OCI-LY7 (cell line): ENCODE measurements at regions not wholly inside any gene's neighbourhood (a gene's known extent, or its start where the extent isn't known, plus 50 kb on each side); places are given as distances from the start of the nearest gene placed in this dataset.

Source experiments
- BruUV-seq: library from RNA; stranded (reverse); fragments of 400-500 nt; replicated peaks from 2 replicates; lab custom pipeline; 2021; lab: Mats Ljungman, UMichigan
- CTCF ChIA-PET: fragments of 300-600 bp; sonication (Branson Sonifier 250); formaldehyde crosslinking; loops from one replicate; lab custom pipeline; 2022; ENCODE audit warnings: antibody characterized with exemption; ENCODE audit not compliant: unreplicated experiment; lab: Charles Lee
- POLR2A ChIA-PET: fragments of 300-600 bp; sonication (Branson Sonifier 250); formaldehyde crosslinking; loops from one replicate; lab custom pipeline; 2022; ENCODE audit warnings: antibody characterized with exemption; lab: Charles Lee
- DNase-seq: peaks from one replicate; pipeline ENCODE4 v3.0.0-alpha.2; 2015; ENCODE audit warnings: low spot score
- H2AFZ ChIP-seq: fragments of 200-600 bp; sonication (generic), shearing (Covaris generic); 2 replicates; pipeline ENCODE4 v1.6.1; 2014; ENCODE audit warnings: mild to moderate bottlenecking, antibody characterized with exemption, low read length, moderate library complexity
- H3K27ac ChIP-seq: fragments of 200-600 bp; sonication (generic); 2 replicates; pipeline ENCODE4 v1.5.1; 2014; ENCODE audit warnings: mixed run types, low read depth, mild to moderate bottlenecking, moderate library complexity, low read length, inconsistent platforms; ENCODE audit not compliant: poor library complexity, severe bottlenecking
- H3K36me3 ChIP-seq: fragments of 200-600 bp; sonication (generic); 2 replicates; pipeline ENCODE4 v1.6.1; 2014; ENCODE audit warnings: mild to moderate bottlenecking, antibody characterized with exemption, low read length, moderate library complexity, mixed read lengths; ENCODE audit not compliant: insufficient read depth
- H3K4me1 ChIP-seq: fragments of 200-600 bp; sonication (generic); 2 replicates; pipeline ENCODE4 v1.5.1; 2014; ENCODE audit warnings: mild to moderate bottlenecking, low read length; ENCODE audit not compliant: insufficient read depth, poor library complexity, severe bottlenecking
- H3K4me2 ChIP-seq: fragments of 200-600 bp; sonication (generic); 2 replicates; pipeline ENCODE4 v1.6.1; 2014; ENCODE audit warnings: mild to moderate bottlenecking, low read length
- H3K4me3 ChIP-seq: fragments of 200-600 bp; sonication (generic); 2 replicates; pipeline ENCODE4 v1.5.1; 2014; ENCODE audit warnings: mild to moderate bottlenecking, low read depth, low read length; ENCODE audit not compliant: poor library complexity, severe bottlenecking
- H3K79me2 ChIP-seq: fragments of 200-600 bp; sonication (generic); 2 replicates; pipeline ENCODE4 v1.6.1; 2016; ENCODE audit warnings: low read depth, mild to moderate bottlenecking, low read length, moderate library complexity, mixed read lengths; ENCODE audit not compliant: insufficient read depth
- H3K9me2 ChIP-seq: fragments of 200-600 bp; sonication (generic); 2 replicates; pipeline ENCODE4 v1.6.1; 2016; ENCODE audit warnings: mild to moderate bottlenecking, low read length, mixed read lengths; ENCODE audit not compliant: insufficient read depth
- H3K9me3 ChIP-seq: fragments of 200-600 bp; sonication (generic); 2 replicates; pipeline ENCODE4 v1.6.1; 2014; ENCODE audit warnings: mild to moderate bottlenecking, mixed run types, low read length, mixed read lengths
- H4K20me1 ChIP-seq: fragments of 200-600 bp; sonication (generic); 2 replicates; pipeline ENCODE4 v1.6.1; 2014; ENCODE audit warnings: mild to moderate bottlenecking, antibody characterized with exemption, low read length, moderate library complexity, mixed read lengths; ENCODE audit not compliant: insufficient read depth
- CTCF ChIP-seq: fragments of 200-600 bp; sonication (generic); conservative IDR thresholded peaks from 2 replicates; pipeline ENCODE4 v1.5.1; 2014; ENCODE audit warnings: mild to moderate bottlenecking, antibody characterized with exemption, low read length, moderate library complexity, mixed read lengths
- EZH2phosphoT487 ChIP-seq: fragments of 200-600 bp; sonication (generic); IDR thresholded peaks from 2 replicates; pipeline ENCODE4 v1.6.1; 2018; ENCODE audit warnings: low read depth, borderline replicate concordance, mild to moderate bottlenecking, mixed run types, antibody characterized with exemption, low read length, moderate library complexity, mixed read lengths
- intact Hi-C: fragments of 100-400 bp; cut with micrococcal nuclease; formaldehyde crosslinking; loops from one replicate; pipeline ENCODE4 v1.10.0; 2022; ENCODE audit not compliant: unreplicated experiment

GRCh38 chr14:34090451-34090850, 139.6 kb upstream of the EGLN3 start:
- no peaks in the 10 kb centered on the region for H3K9me3 ChIP-seq
- no TSS peak for BruUV-seq
- no peak for DNase-seq
- intact Hi-C loops = no loop called here
- ChIA-PET CTCF (no interaction called here), POLR2A (no interaction called here)
- no peaks in the 10 kb centered on the region for H3K36me3 ChIP-seq
- no peaks in the 10 kb centered on the region for H3K79me2 ChIP-seq
- no peaks in the 10 kb centered on the region for H4K20me1 ChIP-seq
- H3K27ac ChIP-seq = no peak overlapping the region
- H3K4me1 ChIP-seq = no peaks in the 10 kb centered on the region
- no peaks in the 10 kb centered on the region for H3K9me2 ChIP-seq
- H2AFZ ChIP-seq = no peak overlapping the region
- TF ChIP-seq CTCF (no peak), EZH2phosphoT487 (no peak)
- H3K4me3 ChIP-seq = no peak overlapping the region
- H3K4me2 ChIP-seq = no peak overlapping the region

GRCh38 chr14:34088914-34089313, 138.0 kb upstream of the EGLN3 start:
- Histone ChIP-seq H3K4me1 (no peaks in the 10 kb centered on the region), H3K27ac (no peak overlapping the region), H3K9me2 (no peaks in the 10 kb centered on the region), H3K36me3 (no peaks in the 10 kb centered on the region), H4K20me1 (no peaks in the 10 kb centered on the region), H3K4me3 (no peak overlapping the region), H3K79me2 (no peaks in the 10 kb centered on the region), H3K4me2 (no peak overlapping the region), H3K9me3 (no peaks in the 10 kb centered on the region), H2AFZ (no peak overlapping the region)
- intact Hi-C loops = no loop called here
- no peak for TF ChIP-seq EZH2phosphoT487
- no peak for TF ChIP-seq CTCF
- ChIA-PET CTCF (no interaction called here), POLR2A (no interaction called here)
- no TSS peak for BruUV-seq
- no peak for DNase-seq

- CTCF ChIA-PET = interaction anchor here (0.6 kb wide), 1 partner anchor 244 kb away, joined by 3 read pairs; no protein-coding TSS in a partner anchor
- DNase-seq = no peak
- BruUV-seq = no TSS peak
- TF ChIP-seq EZH2phosphoT487 (no peak), CTCF (no peak)
- H3K9me2 ChIP-seq = no peaks in the 10 kb centered on the region
- POLR2A ChIA-PET = no interaction called here
- no peaks in the 10 kb centered on the region for H3K4me1 ChIP-seq
- no peaks in the 10 kb centered on the region for H4K20me1 ChIP-seq
- no peak overlapping the region for H3K4me2 ChIP-seq
- H3K36me3 ChIP-seq = no peaks in the 10 kb centered on the region
- no peaks in the 10 kb centered on the region for H3K79me2 ChIP-seq
- H3K27ac ChIP-seq = no peak overlapping the region
- H3K9me3 ChIP-seq = no peaks in the 10 kb centered on the region
- no peak overlapping the region for H3K4me3 ChIP-seq
- H2AFZ ChIP-seq = no peak overlapping the region
- intact Hi-C loops = no loop called here
These were observed 136.7 kb upstream of the EGLN3 start for GRCh38 chr14:34087571-34087970.
